H1 (cell line): ENCODE measurements at regions not wholly inside any gene's neighbourhood (a gene's known extent, or its start where the extent isn't known, plus 50 kb on each side); places are given as distances from the start of the nearest gene placed in this dataset.

Experiments used
- CTCF ChIP-seq, 3 experiments: IDR thresholded peaks; 1 replicate in 2 of 3; 2 replicates in 1 of 3; pipeline versions ENCODE4 v1.5.1 to v1.6.1; 2011; ENCODE audit warnings: low read length in 3 of 3, mild to moderate bottlenecking in 3 of 3, inconsistent platforms in 2 of 3, low read depth in 1 of 3, moderate library complexity in 1 of 3; ENCODE audit not compliant: insufficient read depth in 1 of 3; ENCODE audit errors: control extremely low read depth in 1 of 3
- TCF12 ChIP-seq: IDR thresholded peaks from 2 replicates; pipeline ENCODE4 v1.6.1; 2011; ENCODE audit warnings: low read depth, mild to moderate bottlenecking, low read length

GRCh38 chr1:190658907-190659306 lies 181.2 kb upstream of the BRINP3 start (continued):
- TF ChIP-seq CTCF (IDR thresholded peaks at IDR 0.05; ENCODE audit: control extremely low read depth in 1 of 3, insufficient read depth in 1 of 3, low read depth in 1 of 3, low read length in 3 of 3) (no peak), TCF12 (no peak)
